IMR-90 (cell line): ENCODE measurements at regions not wholly inside any gene's neighbourhood (a gene's known extent, or its start where the extent isn't known, plus 50 kb on each side); places are given as distances from the start of the nearest gene placed in this dataset.

Source experiments
- ATAC-seq: fragments of 200-7000 bp; cut with Tn5 transposase; 2 replicates; pipeline ENCODE4 v1.9.1; 2020; ENCODE audit warnings: low read depth, mild to moderate bottlenecking, moderate library complexity
- BruUV-seq: library from RNA; stranded (reverse); fragments of 400-500 nt; replicated peaks from 2 replicates; lab custom pipeline; 2021; lab: Mats Ljungman, UMichigan
- CTCF ChIA-PET: fragments of 300-600 bp; formaldehyde crosslinking; extraction: SDS; loops from one replicate; lab custom pipeline; 2021; ENCODE audit warnings: antibody characterized with exemption; lab: Yijun Ruan, JAX
- POLR2A ChIA-PET: fragments of 300-600 bp; sonication (Branson Sonifier 250); formaldehyde crosslinking; loops from one replicate; lab custom pipeline; 2022; ENCODE audit warnings: antibody characterized with exemption; ENCODE audit not compliant: unreplicated experiment; lab: Charles Lee
- DNase-seq: peaks from one replicate; pipeline ENCODE4 v3.0.0; 2013
- H2AFZ ChIP-seq: replicated peaks from 2 replicates; pipeline ENCODE3; 2013; ENCODE audit warnings: low read length, mild to moderate bottlenecking; ENCODE audit not compliant: poor library complexity
- H2AK5ac ChIP-seq: 2 replicates; pipeline ENCODE4 v1.6.1; 2013; ENCODE audit warnings: low read depth, low read length, inconsistent platforms
- H2AK9ac ChIP-seq: replicated peaks from 2 replicates; pipeline ENCODE3; 2013; ENCODE audit warnings: mild to moderate bottlenecking, low read depth, low read length, moderate library complexity; ENCODE audit not compliant: poor library complexity
- H2BK120ac ChIP-seq: 2 replicates; pipeline ENCODE4 v1.6.1; 2013; ENCODE audit warnings: low read depth, low read length, inconsistent platforms
- H2BK15ac ChIP-seq: 3 replicates; pipeline ENCODE4 v1.6.1; 2013; ENCODE audit warnings: low read depth, low read length, inconsistent platforms
- H2BK20ac ChIP-seq: 2 replicates; pipeline ENCODE4 v1.6.1; 2013; ENCODE audit warnings: low read depth, mild to moderate bottlenecking, inconsistent platforms, low read length, moderate library complexity
- H2BK5ac ChIP-seq: 2 replicates; pipeline ENCODE4 v1.6.1; 2013; ENCODE audit warnings: mild to moderate bottlenecking, low read depth, low read length, inconsistent platforms; ENCODE audit not compliant: poor library complexity, severe bottlenecking
- H3K14ac ChIP-seq: replicated peaks from 2 replicates; pipeline ENCODE4 v1.6.1; 2013; ENCODE audit warnings: low read depth, low read length, inconsistent platforms
- H3K18ac ChIP-seq: 2 replicates; pipeline ENCODE4 v1.6.1; 2013; ENCODE audit warnings: low read depth, low read length, control low read depth
- H3K23ac ChIP-seq: 2 replicates; pipeline ENCODE4 v1.6.1; 2013; ENCODE audit warnings: low read depth, low read length, inconsistent platforms
- H3K27ac ChIP-seq: 2 replicates; pipeline ENCODE4 v1.5.1; 2013; ENCODE audit warnings: mild to moderate bottlenecking, control low read depth, low read length; ENCODE audit not compliant: insufficient read depth
- H3K27me3 ChIP-seq: 2 replicates; pipeline ENCODE4 v1.6.1; 2013; ENCODE audit warnings: low read length; ENCODE audit not compliant: control insufficient read depth, insufficient read depth
- H3K36me3 ChIP-seq: 2 replicates; pipeline ENCODE4 v1.6.1; 2013; ENCODE audit warnings: low read length, mixed read lengths; ENCODE audit not compliant: control insufficient read depth, insufficient read depth
- H3K4ac ChIP-seq: 2 replicates; pipeline ENCODE4 v1.6.1; 2013; ENCODE audit warnings: low read depth, low read length, inconsistent platforms
- H3K4me1 ChIP-seq: 2 replicates; pipeline ENCODE4 v1.6.1; 2013; ENCODE audit warnings: low read length, mixed read lengths; ENCODE audit not compliant: control insufficient read depth, insufficient read depth
- H3K4me2 ChIP-seq: 2 replicates; pipeline ENCODE4 v1.6.1; 2013; ENCODE audit warnings: low read depth, mild to moderate bottlenecking, control low read depth, low read length, moderate library complexity
- H3K4me3 ChIP-seq: 2 replicates; pipeline ENCODE4 v1.5.1; 2013; ENCODE audit warnings: low read depth, mild to moderate bottlenecking, control low read depth, low read length, moderate library complexity; ENCODE audit not compliant: insufficient read depth
- H3K56ac ChIP-seq: 2 replicates; pipeline ENCODE4 v1.6.1; 2013; ENCODE audit warnings: low read length, inconsistent platforms; ENCODE audit not compliant: insufficient read depth; ENCODE audit errors: extremely low read depth
- H3K79me1 ChIP-seq, 2 experiments: 2 replicates each; pipeline ENCODE4 v1.6.1; 2013; ENCODE audit warnings: low read length in 2 of 2, inconsistent platforms in 1 of 2, low read depth in 1 of 2
- H3K9ac ChIP-seq: 2 replicates; pipeline ENCODE4 v1.6.1; 2013; ENCODE audit warnings: low read depth, low read length, control low read depth
- H3K9me1 ChIP-seq: 2 replicates; pipeline ENCODE4 v1.6.1; 2013; ENCODE audit warnings: low read length, inconsistent platforms; ENCODE audit not compliant: insufficient read depth
- H3K9me3 ChIP-seq: 2 replicates; pipeline ENCODE4 v1.6.1; 2013; ENCODE audit warnings: low read length; ENCODE audit not compliant: control insufficient read depth, insufficient read depth
- H4K20me1 ChIP-seq: 2 replicates; pipeline ENCODE4 v1.6.1; 2013; ENCODE audit warnings: low read length, inconsistent platforms; ENCODE audit not compliant: insufficient read depth
- H4K5ac ChIP-seq: 2 replicates; pipeline ENCODE4 v1.6.1; 2013; ENCODE audit warnings: mild to moderate bottlenecking, low read depth, low read length, control low read depth
- H4K8ac ChIP-seq, 2 experiments: 2 replicates each; pipeline ENCODE4 v1.6.1; 2013; ENCODE audit warnings: low read depth in 2 of 2, low read length in 2 of 2, control low read depth in 1 of 2, inconsistent platforms in 1 of 2
- H4K91ac ChIP-seq: 2 replicates; pipeline ENCODE4 v1.6.1; 2013; ENCODE audit warnings: low read depth, low read length, inconsistent platforms; ENCODE audit not compliant: insufficient read depth
- MAZ ChIP-seq: IDR thresholded peaks from 2 replicates; pipeline ENCODE4 v1.6.1; 2012; ENCODE audit warnings: low read depth, mild to moderate bottlenecking, low read length, improper control_type of control experiment, moderate library complexity, borderline replicate concordance
- RAD21 ChIP-seq: IDR thresholded peaks from 2 replicates; pipeline ENCODE4 v1.6.1; 2012; ENCODE audit warnings: low read length, improper control_type of control experiment
- WGBS, 2 experiments: methylation state at CpG; one replicate each; pipeline versions ENCODE4 v1.1.5 to v1.1.7; 2013; ENCODE audit warnings: missing lambda C conversion rate in 2 of 2; ENCODE audit not compliant: insufficient read length in 1 of 2; ENCODE audit errors: extremely low coverage in 2 of 2; 5-methylcytosine and 5-hydroxymethylcytosine counted together
- dilution Hi-C: fragments of 300-500 bp; cut with HindIII; formaldehyde crosslinking; loops from one replicate; pipeline ENCODE4 v1.14.3; 2018; ENCODE audit warnings: low sequenced_read_pairs; ENCODE audit not compliant: unreplicated experiment
- in situ Hi-C: fragments of 300-500 bp; cut with MboI; formaldehyde crosslinking; loops from 3 replicates; pipeline ENCODE4 v1.14.3; 2019; ENCODE audit warnings: low sequenced_read_pairs, inconsistent platforms, mixed read lengths
- intact Hi-C: fragments of 100-400 bp; cut with micrococcal nuclease; formaldehyde crosslinking; loops from 2 replicates; pipeline ENCODE4 v1.10.0; 2022
- TF ChIP-seq, protein P1 (sequence below): fragments of 150-350 bp; IDR thresholded peaks from 2 replicates; pipeline ENCODE4 v1.6.1; 2016; ENCODE audit warnings: low read depth, mild to moderate bottlenecking, low read length, moderate library complexity, borderline replicate concordance

DNA sequence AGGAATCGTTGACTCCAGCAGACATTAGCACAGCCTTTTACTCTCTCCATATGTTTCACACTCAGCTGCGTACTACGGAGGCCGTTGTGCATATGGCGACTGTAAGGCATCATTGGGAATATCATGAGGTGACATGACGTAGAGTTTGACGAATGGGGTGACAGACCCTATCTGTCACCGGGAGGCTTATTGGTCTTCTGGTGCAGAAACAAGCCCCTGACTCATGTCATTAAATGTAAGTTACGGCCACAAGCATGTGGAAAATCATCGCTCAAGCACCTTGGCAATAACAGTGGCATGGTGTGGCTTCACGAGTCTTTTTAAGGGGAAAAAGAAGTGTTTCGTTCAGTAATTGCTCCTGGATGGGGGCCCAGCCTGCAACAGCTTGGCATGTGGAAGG, 115.2 kb upstream of the LRPAP1 start:
- dilution Hi-C loops (no loop called here), intact Hi-C loops (no loop called here), in situ Hi-C loops (no loop called here)
- H2BK15ac ChIP-seq, result no peak overlapping the region
- no peak overlapping the region for H3K4me2 ChIP-seq
- no peak overlapping the region for H3K18ac ChIP-seq
- H2BK120ac ChIP-seq, result no peak overlapping the region
- no peak overlapping the region for H3K9ac ChIP-seq
- H2AK9ac ChIP-seq, result no peak overlapping the region
- H3K4me1 ChIP-seq, result no peaks in the 10 kb centered on the region
- no peak for DNase-seq
- CTCF ChIA-PET, result no interaction called here
- H3K79me1 ChIP-seq, result no peaks in the 10 kb centered on the region
- H3K9me1 ChIP-seq, result no peaks in the 10 kb centered on the region
- no peak overlapping the region for H4K5ac ChIP-seq
- H3K4ac ChIP-seq, result no peak overlapping the region
- no peak overlapping the region for H3K27ac ChIP-seq
- 87% methylated on average over 3 of the region's 12 CpGs; no CpG with 5 or more reads in 1 of the 2 experiments for WGBS, 2 experiments
- POLR2A ChIA-PET, result no interaction called here
- no peak overlapping the region for H4K91ac ChIP-seq
- no peak overlapping the region for H2AFZ ChIP-seq
- H3K27me3 ChIP-seq, result peaks cover 43% of the 10 kb centered on the region
- no peak overlapping the region for H2BK20ac ChIP-seq
- no peak overlapping the region for H3K56ac ChIP-seq
- no peak overlapping the region for H3K14ac ChIP-seq
- no peak overlapping the region for H2BK5ac ChIP-seq
- no peak overlapping the region for H3K4me3 ChIP-seq
- H4K20me1 ChIP-seq, result no peaks in the 10 kb centered on the region
- H3K36me3 ChIP-seq, result no peaks in the 10 kb centered on the region
- no peak overlapping the region for H2AK5ac ChIP-seq
- H4K8ac ChIP-seq, result no peak overlapping the region
- ATAC-seq, result no peak
- no TSS peak for BruUV-seq
- TF ChIP-seq, protein P1, sequence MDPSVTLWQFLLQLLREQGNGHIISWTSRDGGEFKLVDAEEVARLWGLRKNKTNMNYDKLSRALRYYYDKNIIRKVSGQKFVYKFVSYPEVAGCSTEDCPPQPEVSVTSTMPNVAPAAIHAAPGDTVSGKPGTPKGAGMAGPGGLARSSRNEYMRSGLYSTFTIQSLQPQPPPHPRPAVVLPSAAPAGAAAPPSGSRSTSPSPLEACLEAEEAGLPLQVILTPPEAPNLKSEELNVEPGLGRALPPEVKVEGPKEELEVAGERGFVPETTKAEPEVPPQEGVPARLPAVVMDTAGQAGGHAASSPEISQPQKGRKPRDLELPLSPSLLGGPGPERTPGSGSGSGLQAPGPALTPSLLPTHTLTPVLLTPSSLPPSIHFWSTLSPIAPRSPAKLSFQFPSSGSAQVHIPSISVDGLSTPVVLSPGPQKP, result no peak
- TF ChIP-seq MAZ, result no peak
- no peak for TF ChIP-seq RAD21
- H3K9me3 ChIP-seq, result peaks cover 4% of the 10 kb centered on the region; the same call in 1 of the 2 replicates
- H3K23ac ChIP-seq, result no peak overlapping the region
